Iris pigment epithelial cell (primary cell): ENCODE measurements at regions not wholly inside any gene's neighbourhood (a gene's known extent, or its start where the extent isn't known, plus 50 kb on each side); places are given as distances from the start of the nearest gene placed in this dataset.
A peak's percentile ranks its signal among the peaks of the same experiment; 100 is the strongest.
"Not testable (repeated sequence)": the region's sequence is repeated elsewhere in the genome, so short reads cannot be mapped to it uniquely, and the experiment has no call there.

Source experiments
- DNase-seq: peaks from one replicate; pipeline ENCODE4 v3.0.0-alpha.2; 2011; ENCODE audit warnings: low read depth

- no peak for DNase-seq
Observed at GRCh38 chr6:14518515-14519217, 401.1 kb downstream of the CD83 start.

- no peak for DNase-seq
Observed at GRCh38 chr6:14520029-14520428, 402.5 kb downstream of the CD83 start.

DNA sequence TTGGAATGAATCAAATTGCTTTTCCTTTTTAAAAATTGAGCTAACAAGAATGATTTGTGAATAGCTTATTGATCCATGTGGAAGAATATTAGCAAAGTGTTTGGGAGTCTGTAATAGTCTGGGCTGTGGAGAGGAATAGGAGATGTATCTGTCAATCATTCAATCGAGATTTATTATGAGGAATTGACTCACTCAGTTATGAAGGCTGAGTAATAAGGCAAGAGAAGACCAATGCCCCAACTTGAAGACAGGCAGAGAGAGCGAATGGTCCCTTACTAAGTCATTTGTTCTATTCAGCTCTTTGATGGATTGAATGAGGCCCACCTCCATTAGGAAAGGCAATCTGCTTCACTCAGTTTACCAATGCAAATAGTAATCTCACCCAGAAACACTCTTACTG, 403.0 kb downstream of the CD83 start:
- no peak for DNase-seq

GRCh38 chr6:14521141-14521540, 403.6 kb downstream of the CD83 start:
- DNase-seq, result no peak

GRCh38 chr6:14521861-14522260, 404.3 kb downstream of the CD83 start:
- DNase-seq, result not testable (repeated sequence)

DNA sequence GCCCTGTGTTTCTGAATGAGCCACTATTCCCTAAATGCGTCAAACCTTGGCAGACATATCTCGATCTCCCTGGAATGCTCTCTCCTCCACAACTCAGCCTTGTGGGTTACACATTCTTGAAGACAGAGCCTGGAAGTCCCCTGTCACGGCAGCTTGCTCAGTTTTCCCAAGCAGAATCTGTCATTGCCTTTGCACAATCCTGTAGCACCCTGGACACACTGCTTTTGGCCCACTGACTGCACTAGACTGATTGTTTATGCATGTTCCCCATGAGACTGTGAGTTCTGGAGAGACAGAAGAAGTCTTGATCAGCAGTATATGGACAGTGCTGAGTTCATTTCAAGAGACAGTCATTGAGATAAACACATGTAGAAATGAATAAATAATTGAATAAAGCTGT, 406.7 kb downstream of the CD83 start:
- no peak for DNase-seq

DNA sequence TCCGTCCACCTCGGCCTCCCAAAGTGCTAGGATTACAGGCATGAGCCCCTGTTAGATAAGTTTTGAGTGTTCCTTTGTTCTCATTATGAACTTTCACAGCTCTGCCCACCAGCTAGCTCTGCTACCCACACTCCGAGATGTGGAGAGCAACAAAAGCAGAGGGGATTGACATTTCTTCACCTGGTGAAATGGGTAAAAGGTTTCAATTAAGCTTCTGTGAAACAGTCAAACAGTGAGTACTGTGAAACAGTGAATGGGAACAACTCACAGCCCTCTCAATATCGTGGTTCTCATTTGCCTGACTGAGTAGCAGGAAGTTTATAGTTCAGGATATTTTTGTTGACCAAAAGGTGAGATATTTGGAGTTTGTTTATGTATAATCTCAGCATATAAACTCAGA, 412.8 kb downstream of the CD83 start:
- no peak for DNase-seq

DNA sequence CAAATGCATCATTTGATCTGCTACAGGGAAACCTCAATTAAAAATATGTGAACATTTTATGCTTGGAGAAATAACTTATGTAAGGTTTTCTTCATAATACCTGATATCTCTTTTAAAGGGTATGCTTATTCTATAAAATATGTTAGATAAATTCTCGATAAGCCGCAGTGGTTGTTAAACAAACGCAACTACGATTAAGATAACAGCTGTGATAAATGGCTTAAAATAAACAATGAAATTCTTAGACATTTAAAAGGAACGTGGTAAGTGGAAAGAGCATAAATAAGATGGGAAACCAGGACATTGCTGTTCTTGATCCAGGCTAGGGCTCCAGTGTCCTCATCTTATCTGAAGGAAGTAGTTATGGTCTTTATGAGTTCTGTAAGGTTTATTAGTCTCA, 415.9 kb downstream of the CD83 start:
- peak; percentile 9 for DNase-seq

GRCh38 chr6:14537030-14537429, 419.5 kb downstream of the CD83 start:
- DNase-seq, result no peak

DNA sequence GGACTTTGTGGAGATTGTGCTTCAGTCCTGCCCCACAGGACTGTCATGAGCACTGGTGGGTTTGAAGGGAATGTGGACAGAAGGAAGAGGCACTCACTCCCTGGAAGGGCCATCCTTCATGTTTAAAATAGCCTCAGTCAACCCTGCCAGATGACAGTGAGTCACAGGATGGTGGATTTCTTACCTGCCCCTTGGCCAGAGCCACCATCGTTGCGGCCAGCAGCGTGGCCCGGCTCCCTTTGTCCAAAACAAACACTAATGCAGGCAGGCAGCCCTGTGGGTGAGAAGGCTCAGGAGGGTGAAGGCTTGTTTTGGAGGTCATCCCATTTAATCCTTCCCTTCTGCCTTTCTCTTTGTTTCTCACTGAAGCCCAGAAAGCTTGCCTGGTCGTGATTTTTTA, 422.7 kb downstream of the CD83 start:
- DNase-seq, result no peak

GRCh38 chr6:14540810-14541540, 423.4 kb downstream of the CD83 start:
- peak; percentile 3 for DNase-seq

- DNase-seq, result peak; percentile 66
Observed at GRCh38 chr6:14542670-14543366, 425.2 kb downstream of the CD83 start.

DNA sequence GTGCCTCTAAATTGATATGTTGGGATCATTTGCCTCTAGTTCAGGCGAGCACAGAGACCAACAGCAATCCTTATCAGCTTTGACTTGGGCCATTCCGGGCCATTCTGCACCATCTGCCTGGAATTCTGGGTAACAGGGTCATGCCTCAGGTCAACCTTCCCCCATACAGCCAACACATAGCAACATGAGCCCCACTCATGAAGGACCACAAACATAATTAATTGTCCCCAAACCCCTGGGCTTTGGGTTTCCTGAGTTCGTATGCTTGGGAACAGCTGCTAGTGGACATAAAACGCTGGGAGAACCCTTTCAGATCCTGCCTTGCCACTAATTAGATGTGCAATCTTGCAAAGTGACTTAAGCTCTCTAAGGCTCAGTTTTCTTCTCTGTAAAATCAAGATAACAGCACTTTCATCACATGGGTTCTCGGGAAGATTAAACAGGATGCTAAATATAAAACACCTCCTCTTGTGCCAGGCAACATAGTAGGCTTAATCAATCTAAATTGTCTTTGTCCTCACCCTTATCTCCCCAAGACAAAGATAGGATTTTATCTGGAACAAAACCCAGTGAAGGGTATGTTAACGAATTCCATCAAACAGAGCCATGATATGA, 426.5 kb downstream of the CD83 start:
- DNase-seq, result no peak

- no peak for DNase-seq
Observed at GRCh38 chr6:14544666-14545065, 427.1 kb downstream of the CD83 start.

DNA sequence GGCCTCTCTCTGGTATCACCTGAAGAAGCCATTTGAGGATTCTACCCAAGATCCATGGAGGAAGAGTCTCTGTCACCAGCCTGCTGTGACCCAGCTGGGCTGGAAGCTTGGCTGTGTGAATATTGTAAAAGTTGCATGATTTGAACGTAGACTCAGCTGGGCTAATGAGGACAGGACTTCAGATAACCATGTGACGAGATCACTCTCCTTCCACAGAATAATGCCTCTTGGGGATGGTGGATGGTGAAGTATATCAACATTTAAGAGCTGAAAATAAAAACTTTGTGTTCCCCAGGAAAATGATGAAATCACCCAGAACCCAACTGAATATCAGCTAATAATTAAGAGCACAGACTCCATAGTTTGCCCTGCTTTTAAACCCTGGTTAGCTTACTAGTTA, 427.9 kb downstream of the CD83 start:
- DNase-seq, result no peak

GRCh38 chr6:14546036-14546435, 428.5 kb downstream of the CD83 start:
- no peak for DNase-seq

- no peak for DNase-seq
Observed at GRCh38 chr6:14547284-14547998, 429.9 kb downstream of the CD83 start.

DNA sequence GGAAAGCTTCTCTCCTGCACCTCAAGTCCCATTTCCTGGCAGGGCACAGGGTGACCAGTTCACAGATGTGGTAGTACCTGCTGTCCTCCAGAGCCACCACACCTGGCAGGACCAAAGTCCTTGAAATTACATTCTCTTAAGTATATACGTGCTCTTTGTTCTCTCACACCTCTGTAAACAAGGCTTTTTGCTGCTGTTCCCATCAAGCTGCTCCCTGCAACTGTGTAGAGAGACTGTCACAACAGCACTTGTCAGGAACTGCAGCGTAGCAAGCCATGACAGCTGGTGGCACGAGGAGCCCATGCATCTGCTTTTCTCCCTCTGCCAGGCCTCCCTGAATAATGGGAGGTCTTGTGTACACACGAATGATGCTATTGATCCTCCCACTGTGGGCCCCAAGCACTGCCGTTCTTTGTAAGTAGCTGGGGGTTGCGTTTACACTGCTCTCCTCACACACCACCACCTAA, 431.8 kb downstream of the CD83 start:
- DNase-seq, result no peak

- DNase-seq, result no peak
Observed at GRCh38 chr6:14549871-14550270, 432.3 kb downstream of the CD83 start.

DNA sequence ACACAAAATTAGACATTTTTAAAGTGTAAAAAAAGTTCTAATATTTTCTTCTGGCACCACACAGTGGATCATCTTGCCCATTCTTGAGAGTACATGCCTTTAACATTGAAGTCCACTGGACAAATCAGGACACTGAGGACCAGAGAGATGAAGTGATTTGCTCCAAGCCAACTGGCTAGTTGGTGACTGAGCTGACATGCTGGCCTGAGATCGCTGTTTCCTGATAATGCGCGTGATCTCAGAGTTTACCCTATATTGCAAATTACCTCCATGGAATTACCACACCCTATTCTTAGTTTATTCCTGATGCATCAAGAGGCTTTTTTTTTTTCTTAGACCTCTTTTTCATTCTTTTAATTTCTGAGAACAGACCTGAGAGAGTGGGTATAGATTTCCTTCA, 432.8 kb downstream of the CD83 start:
- DNase-seq, result no peak

DNA sequence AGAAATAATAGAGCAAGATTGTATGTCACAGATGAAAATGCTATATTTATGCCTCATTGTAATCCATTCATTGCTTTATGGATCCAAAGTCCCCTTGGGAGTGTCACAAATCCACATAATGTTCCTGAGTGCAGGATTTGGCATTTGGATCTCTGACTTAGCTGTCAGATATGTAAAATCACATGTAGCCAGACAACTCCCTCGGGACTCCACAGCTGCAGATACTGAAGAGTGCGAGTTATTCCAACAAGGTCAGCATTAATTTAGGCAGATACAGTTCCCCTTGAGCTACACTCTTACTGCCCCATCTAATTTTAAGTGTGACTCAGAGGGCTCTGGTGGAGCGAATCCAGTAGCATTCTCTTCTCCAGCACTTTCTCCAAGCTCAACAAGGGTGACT, 433.2 kb downstream of the CD83 start:
- DNase-seq, result no peak

DNA sequence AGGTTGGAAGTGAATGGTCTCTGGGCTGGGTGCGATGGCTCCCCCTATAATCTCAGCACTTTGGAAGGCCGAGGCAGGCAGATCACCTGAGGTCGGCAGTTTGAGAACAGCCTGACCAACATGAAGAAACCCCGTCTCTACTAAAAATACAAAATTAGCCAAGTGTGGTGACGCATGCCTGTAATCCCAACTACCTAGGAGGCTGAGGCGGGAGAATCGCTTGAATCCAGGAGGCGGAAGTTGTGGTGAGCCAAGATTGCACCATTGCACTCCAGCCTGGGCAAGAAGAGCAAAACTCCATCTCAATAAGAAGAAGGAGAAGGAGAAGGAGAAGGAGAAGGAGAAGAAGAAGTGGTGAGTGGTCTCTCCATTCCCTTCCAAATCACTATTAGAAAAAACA, 434.0 kb downstream of the CD83 start:
- not testable (repeated sequence) for DNase-seq
